22Rv1 (cell line): ENCODE measurements at regions not wholly inside any gene's neighbourhood (a gene's known extent, or its start where the extent isn't known, plus 50 kb on each side); places are given as distances from the start of the nearest gene placed in this dataset.

ENCODE experiments used
- H3K27ac ChIP-seq: fragments of 450-650 bp; 2 replicates; pipeline ENCODE4 v1.5.1; 2017
- CTCF ChIP-seq: fragments of 450-650 bp; IDR thresholded peaks from 2 replicates; pipeline ENCODE4 v1.5.1; 2017; ENCODE audit warnings: mild to moderate bottlenecking
- ZFX ChIP-seq: fragments of 450-650 bp; IDR thresholded peaks from 2 replicates; pipeline ENCODE4 v1.6.1; 2017; ENCODE audit warnings: antibody characterized with exemption, borderline replicate concordance

- peak; percentile 94 for TF ChIP-seq CTCF
- TF ChIP-seq ZFX = no peak
- no peak overlapping the region for H3K27ac ChIP-seq
These were observed 226.8 kb downstream of the LMX1A start for GRCh38 chr1:165129568-165130164.

- no peak overlapping the region for H3K27ac ChIP-seq
- TF ChIP-seq CTCF = no peak
- TF ChIP-seq ZFX = no peak
These were observed 231.7 kb downstream of the LMX1A start for GRCh38 chr1:165124772-165125171.

- H3K27ac ChIP-seq = no peak overlapping the region
- TF ChIP-seq CTCF (no peak), ZFX (no peak)
These were observed 237.4 kb downstream of the LMX1A start for GRCh38 chr1:165119086-165119485.

GRCh38 chr1:165117482-165117881 lies 239.0 kb downstream of the LMX1A start:
- TF ChIP-seq CTCF (no peak), ZFX (no peak)
- no peak overlapping the region for H3K27ac ChIP-seq

GRCh38 chr1:165116732-165117131 lies 239.8 kb downstream of the LMX1A start:
- no peak overlapping the region for H3K27ac ChIP-seq
- TF ChIP-seq ZFX = no peak
- no peak for TF ChIP-seq CTCF

GRCh38 chr1:165116171-165116570 lies 240.3 kb downstream of the LMX1A start:
- H3K27ac ChIP-seq = no peak overlapping the region
- no peak for TF ChIP-seq ZFX
- TF ChIP-seq CTCF = no peak

- TF ChIP-seq CTCF (no peak), ZFX (no peak)
These were observed 241.6 kb downstream of the LMX1A start for GRCh38 chr1:165114889-165115285.

More at GRCh38 chr1:165114889-165115285, 241.6 kb downstream of the LMX1A start:
- H3K27ac ChIP-seq = no peak overlapping the region
